ENCODE measurements at regions not wholly inside any gene's neighbourhood (a gene's known extent, or its start where the extent isn't known, plus 50 kb on each side); places are given as distances from the start of the nearest gene placed in this dataset.

DNA sequence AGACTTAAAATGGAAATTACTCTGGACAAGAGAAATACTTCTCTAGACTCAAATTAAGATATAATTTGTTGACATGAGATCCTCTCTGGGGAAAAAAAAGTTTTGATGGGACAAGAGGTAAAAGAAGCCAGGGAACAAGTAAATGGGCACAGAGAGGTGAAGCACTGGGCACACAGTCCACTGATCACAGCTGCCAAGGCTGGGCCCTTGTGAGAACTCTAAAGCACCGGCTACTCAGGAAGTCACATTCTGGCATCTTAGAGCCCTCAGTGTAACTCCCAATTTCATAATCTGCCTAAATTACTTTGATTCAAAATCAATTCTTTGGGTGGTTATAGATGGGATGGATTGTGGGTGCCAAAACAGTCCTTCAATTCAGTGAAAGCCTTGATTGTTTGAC lies 123.2 kb upstream of the CACNA2D1 start:
- ChIA-PET POLR2A (no interaction called here), CTCF (interaction anchor here (0.8 to 0.9 kb wide), 2 partner anchors 522 to 1067 kb away, joined by 3 read pairs; no protein-coding TSS in a partner anchor)
- WGBS (ENCODE audit: missing lambda C conversion rate), result 88% methylated on average over 1 of the region's 1 CpG
- Histone ChIP-seq H3K27ac (no peak overlapping the region), H3K4me1 (no peaks in the 10 kb centered on the region), H3K4me2 (no peak overlapping the region), H3K4me3 (no peak overlapping the region), H3K9me3 (no peaks in the 10 kb centered on the region)
- no peak for ATAC-seq
- TF ChIP-seq HDAC2 (IDR thresholded peaks at IDR 0.05) (no peak), FOXS1 (CRISPR knock-in tag; IDR thresholded peaks at IDR 0.05) (no peak), FOSB (CRISPR knock-in tag; IDR thresholded peaks at IDR 0.05) (no peak), JUNB (IDR thresholded peaks at IDR 0.05) (no peak), HOXB13 (CRISPR knock-in tag; IDR thresholded peaks at IDR 0.05; ENCODE audit: low read depth) (no peak), CBX8 (IDR thresholded peaks at IDR 0.05) (no peak), NPAS2 (CRISPR knock-in tag; IDR thresholded peaks at IDR 0.05; ENCODE audit: borderline replicate concordance) (no peak), KDM5A (IDR thresholded peaks at IDR 0.05) (no peak)
- TF ChIP-seq, protein P1, sequence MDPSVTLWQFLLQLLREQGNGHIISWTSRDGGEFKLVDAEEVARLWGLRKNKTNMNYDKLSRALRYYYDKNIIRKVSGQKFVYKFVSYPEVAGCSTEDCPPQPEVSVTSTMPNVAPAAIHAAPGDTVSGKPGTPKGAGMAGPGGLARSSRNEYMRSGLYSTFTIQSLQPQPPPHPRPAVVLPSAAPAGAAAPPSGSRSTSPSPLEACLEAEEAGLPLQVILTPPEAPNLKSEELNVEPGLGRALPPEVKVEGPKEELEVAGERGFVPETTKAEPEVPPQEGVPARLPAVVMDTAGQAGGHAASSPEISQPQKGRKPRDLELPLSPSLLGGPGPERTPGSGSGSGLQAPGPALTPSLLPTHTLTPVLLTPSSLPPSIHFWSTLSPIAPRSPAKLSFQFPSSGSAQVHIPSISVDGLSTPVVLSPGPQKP (IDR thresholded peaks at IDR 0.05; ENCODE audit: low read depth, low read length), result no peak
- TF ChIP-seq, protein P2, sequence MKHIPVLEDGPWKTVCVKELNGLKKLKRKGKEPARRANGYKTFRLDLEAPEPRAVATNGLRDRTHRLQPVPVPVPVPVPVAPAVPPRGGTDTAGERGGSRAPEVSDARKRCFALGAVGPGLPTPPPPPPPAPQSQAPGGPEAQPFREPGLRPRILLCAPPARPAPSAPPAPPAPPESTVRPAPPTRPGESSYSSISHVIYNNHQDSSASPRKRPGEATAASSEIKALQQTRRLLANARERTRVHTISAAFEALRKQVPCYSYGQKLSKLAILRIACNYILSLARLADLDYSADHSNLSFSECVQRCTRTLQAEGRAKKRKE (CRISPR knock-in tag; IDR thresholded peaks at IDR 0.05; ENCODE audit: low read depth), result no peak
- TF ChIP-seq, protein P3, sequence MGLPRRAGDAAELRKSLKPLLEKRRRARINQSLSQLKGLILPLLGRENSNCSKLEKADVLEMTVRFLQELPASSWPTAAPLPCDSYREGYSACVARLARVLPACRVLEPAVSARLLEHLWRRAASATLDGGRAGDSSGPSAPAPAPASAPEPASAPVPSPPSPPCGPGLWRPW (IDR thresholded peaks at IDR 0.05), result no peak
- no peak for FAIRE-seq
- no peak for DNase-seq (ENCODE audit: low read depth in 1 of 2, low spot score in 1 of 2)

DNA sequence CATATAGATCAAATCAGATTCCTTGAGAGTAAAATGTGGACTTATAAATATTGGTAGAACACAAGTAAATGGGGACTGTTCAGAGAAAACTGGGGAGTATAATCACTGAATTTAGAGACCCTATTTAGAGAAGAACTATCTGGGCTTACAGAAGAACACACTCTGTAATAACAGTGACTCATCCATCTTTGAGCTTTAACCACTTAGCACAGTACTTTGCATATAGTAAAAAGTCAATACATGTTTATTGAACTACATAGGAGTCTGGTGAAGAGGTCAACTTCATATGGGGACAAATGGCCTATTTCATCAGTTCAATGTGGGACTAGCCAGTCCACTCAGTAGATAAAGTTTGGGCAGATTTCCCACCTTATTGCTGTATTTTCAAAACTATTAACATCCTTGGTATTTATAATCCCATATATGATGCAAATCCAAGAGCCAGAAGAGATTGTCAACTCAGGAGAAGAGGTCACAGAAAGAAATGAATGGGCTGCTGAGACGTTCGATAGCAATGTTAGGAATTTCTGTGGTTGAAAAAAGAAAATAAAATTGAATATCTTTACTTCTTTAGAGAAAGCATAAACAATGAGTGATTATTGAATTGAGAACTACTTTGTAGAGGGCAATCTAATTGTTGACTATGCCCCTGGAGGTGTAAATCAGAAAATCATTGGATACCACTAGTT lies 119.3 kb upstream of the CACNA2D1 start:
- TF ChIP-seq, protein P4, sequence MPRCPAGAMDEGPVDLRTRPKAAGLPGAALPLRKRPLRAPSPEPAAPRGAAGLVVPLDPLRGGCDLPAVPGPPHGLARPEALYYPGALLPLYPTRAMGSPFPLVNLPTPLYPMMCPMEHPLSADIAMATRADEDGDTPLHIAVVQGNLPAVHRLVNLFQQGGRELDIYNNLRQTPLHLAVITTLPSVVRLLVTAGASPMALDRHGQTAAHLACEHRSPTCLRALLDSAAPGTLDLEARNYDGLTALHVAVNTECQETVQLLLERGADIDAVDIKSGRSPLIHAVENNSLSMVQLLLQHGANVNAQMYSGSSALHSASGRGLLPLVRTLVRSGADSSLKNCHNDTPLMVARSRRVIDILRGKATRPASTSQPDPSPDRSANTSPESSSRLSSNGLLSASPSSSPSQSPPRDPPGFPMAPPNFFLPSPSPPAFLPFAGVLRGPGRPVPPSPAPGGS (IDR thresholded peaks at IDR 0.05), result no peak
- TF ChIP-seq FOSL2 (IDR thresholded peaks at IDR 0.05) (no peak), FOSL2 (CRISPR knock-in tag; IDR thresholded peaks at IDR 0.05) (peak; percentile 14; the same call in 1 of the 2 replicates)
- no peaks in the 10 kb centered on the region; the same call in 2 of the 3 replicates for H3K4me1 ChIP-seq
- CTCF ChIA-PET, result interaction anchor here (1.0 to 1.3 kb wide), 2 partner anchors 9 to 10 kb away, joined by 4 to 5 read pairs; no protein-coding TSS in a partner anchor
- H3K27ac ChIP-seq, result no peak overlapping the region
- no peak for ATAC-seq
- POLR2A ChIA-PET, result no interaction called here
- WGBS (ENCODE audit: missing lambda C conversion rate), result 62% methylated on average over 2 of the region's 2 CpGs
- no peak overlapping the region for H3K4me2 ChIP-seq
- peak; percentile 49 for FAIRE-seq
- DNase-seq (ENCODE audit: low read depth in 1 of 2, low spot score in 1 of 2), result no peak
- H3K9me3 ChIP-seq, result no peaks in the 10 kb centered on the region
- no peak overlapping the region for H3K4me3 ChIP-seq

DNA sequence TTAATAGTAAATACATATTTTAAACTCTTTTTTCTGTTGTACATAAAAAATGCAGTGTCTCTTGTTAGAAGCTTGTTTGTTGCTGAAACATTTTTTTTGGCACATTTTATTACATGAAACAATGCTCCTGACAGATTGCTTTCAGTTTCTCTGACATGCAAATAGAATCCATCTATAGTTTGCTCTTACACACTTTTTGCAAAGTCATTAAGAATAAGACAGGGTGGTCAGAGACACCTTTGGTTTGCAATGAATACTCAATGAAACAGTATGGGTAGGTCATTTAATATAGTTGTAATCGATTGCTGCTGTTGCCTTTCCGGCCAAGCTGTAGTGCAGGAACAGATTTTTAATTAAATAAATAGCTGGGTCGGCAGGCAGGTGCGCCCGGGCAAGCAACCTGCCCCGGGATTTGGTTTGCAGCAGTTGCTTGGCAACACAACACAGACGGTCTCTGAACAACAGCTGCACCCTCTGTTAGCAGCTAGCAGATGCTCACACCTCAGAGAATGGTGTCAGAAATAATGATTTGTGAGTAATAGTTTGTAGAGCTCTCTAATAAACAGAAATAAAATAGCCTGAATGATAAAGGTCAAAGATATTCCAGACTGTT lies 115.7 kb upstream of the CACNA2D1 start:
- DNase-seq (ENCODE audit: low read depth in 1 of 2, low spot score in 1 of 2) (peak; percentile 53 to 65), ATAC-seq (peak; percentile 90 to 94), FAIRE-seq (no peak)
- TF ChIP-seq RNF2 (IDR thresholded peaks at IDR 0.05; ENCODE audit: borderline replicate concordance, low read depth), result no peak
- TF ChIP-seq MAFK (IDR thresholded peaks at IDR 0.05; ENCODE audit: partially characterized antibody), result peak; percentile 60
- H3K4me2 ChIP-seq, result peak overlapping the region; percentile 72
- CTCF ChIA-PET, result no interaction called here
- H3K27ac ChIP-seq, result peak overlapping the region in 1 of 2 experiments; percentile 10; a peak in 2 of 6 replicates
- peaks cover 10% of the 10 kb centered on the region; the same call in 2 of the 3 replicates for H3K9me3 ChIP-seq
- POLR2A ChIA-PET, result interaction anchor here (0.5 kb wide), 1 partner anchor 55 kb away, joined by 3 read pairs; no protein-coding TSS in a partner anchor
- no peaks in the 10 kb centered on the region; the same call in 2 of the 3 replicates for H3K4me1 ChIP-seq
- peak overlapping the region; percentile 30 for H3K4me3 ChIP-seq
- 4% methylated on average over 7 of the region's 7 CpGs for WGBS (ENCODE audit: missing lambda C conversion rate)

Measured in A549 (cell line).